BJ (cell line): ENCODE measurements at regions not wholly inside any gene's neighbourhood (a gene's known extent, or its start where the extent isn't known, plus 50 kb on each side); places are given as distances from the start of the nearest gene placed in this dataset.

ENCODE experiments used
- CTCF ChIA-PET: fragments of 350-600 bp; formaldehyde crosslinking; extraction: SDS; loops from one replicate; lab custom pipeline; 2021; ENCODE audit warnings: antibody characterized with exemption, inconsistent platforms; lab: Yijun Ruan, JAX
- POLR2A ChIA-PET: fragments of 300-600 bp; sonication (Branson Sonifier 250); formaldehyde crosslinking; extraction: SDS; loops from one replicate; lab custom pipeline; 2021; ENCODE audit warnings: antibody characterized with exemption; lab: Charles Lee
- DNase-seq: peaks from one replicate; pipeline ENCODE4 v3.0.0-alpha.2; 2011; ENCODE audit warnings: low read depth
- H3K27me3 ChIP-seq: 2 replicates; pipeline ENCODE4 v1.6.0; 2011; ENCODE audit warnings: low read length; ENCODE audit not compliant: control insufficient read depth, insufficient read depth
- H3K36me3 ChIP-seq: 2 replicates; pipeline ENCODE4 v1.5.1; 2011; ENCODE audit warnings: low read length; ENCODE audit not compliant: control insufficient read depth, insufficient read depth
- H3K4me3 ChIP-seq: 2 replicates; pipeline ENCODE4 v1.5.1; 2011; ENCODE audit warnings: low read depth, mild to moderate bottlenecking, control low read depth, low read length
- TF ChIP-seq, protein P1 (sequence below): IDR thresholded peaks from 2 replicates; pipeline ENCODE4 v1.5.1; 2011; ENCODE audit warnings: low read depth, mild to moderate bottlenecking, control low read depth, inconsistent platforms, low read length, moderate library complexity; ENCODE audit not compliant: insufficient read depth

DNA sequence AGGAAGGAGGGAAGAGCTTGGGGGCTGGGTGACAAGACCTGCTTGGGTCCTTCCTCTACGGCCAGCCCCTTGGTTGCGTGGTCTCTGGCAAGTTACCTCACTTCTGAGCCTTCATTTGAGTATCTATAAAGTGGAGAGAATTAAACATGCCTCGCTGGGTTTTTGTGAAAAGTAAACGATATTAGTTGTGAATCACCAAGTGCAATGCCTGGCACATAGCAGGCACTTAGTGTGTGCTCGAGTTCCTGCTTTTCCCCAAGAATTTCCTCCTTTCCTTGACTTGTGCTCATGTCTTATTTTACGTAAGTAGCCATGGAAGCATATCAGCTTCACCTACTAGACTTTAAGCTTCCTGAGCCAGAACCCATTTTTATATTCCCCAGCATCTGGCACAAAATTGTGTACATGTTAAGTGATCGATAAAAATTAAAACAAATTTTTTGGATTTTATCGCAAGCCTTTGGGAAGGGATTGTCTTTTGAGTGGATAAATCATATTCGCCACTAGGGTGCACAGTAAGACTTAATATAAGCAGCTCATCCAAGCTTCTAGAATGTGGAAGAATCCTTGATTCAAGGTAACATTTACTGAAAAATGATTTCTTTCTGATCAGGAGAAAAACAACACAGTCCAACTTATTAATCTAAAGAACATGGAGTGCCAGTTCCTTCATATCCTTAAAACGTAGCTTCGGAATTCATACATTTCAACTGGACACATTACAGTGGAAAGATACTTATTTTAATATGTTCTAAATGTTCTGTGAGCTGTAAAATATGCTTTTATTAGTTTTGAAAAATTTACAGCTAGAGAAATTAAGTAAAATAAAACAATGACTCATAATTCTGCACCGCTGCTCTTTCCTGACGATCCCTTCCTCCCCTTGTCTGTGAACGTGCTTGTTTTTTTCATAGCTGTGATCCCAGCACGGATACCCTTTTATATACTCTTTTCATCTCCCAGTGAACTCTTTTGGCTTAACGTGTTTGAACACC is 62.0 kb downstream of the SLC25A47 start:
- ChIA-PET POLR2A (interaction anchor here (0.6 kb wide), 1 partner anchor 261 kb away, joined by 3 read pairs; no protein-coding TSS in a partner anchor), CTCF (interaction anchor here (0.6 to 10.1 kb wide), 45 partner anchors 7 to 1283 kb away, joined by 3 to 123 read pairs (median 4); partner anchors contain the start of gene WDR25)
- DNase-seq, result no peak
- Histone ChIP-seq H3K36me3 (peaks cover 5% of the 10 kb centered on the region), H3K4me3 (no peak overlapping the region), H3K27me3 (no peaks in the 10 kb centered on the region)
- TF ChIP-seq, protein P1, sequence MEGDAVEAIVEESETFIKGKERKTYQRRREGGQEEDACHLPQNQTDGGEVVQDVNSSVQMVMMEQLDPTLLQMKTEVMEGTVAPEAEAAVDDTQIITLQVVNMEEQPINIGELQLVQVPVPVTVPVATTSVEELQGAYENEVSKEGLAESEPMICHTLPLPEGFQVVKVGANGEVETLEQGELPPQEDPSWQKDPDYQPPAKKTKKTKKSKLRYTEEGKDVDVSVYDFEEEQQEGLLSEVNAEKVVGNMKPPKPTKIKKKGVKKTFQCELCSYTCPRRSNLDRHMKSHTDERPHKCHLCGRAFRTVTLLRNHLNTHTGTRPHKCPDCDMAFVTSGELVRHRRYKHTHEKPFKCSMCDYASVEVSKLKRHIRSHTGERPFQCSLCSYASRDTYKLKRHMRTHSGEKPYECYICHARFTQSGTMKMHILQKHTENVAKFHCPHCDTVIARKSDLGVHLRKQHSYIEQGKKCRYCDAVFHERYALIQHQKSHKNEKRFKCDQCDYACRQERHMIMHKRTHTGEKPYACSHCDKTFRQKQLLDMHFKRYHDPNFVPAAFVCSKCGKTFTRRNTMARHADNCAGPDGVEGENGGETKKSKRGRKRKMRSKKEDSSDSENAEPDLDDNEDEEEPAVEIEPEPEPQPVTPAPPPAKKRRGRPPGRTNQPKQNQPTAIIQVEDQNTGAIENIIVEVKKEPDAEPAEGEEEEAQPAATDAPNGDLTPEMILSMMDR, result peak; percentile 50

DNA sequence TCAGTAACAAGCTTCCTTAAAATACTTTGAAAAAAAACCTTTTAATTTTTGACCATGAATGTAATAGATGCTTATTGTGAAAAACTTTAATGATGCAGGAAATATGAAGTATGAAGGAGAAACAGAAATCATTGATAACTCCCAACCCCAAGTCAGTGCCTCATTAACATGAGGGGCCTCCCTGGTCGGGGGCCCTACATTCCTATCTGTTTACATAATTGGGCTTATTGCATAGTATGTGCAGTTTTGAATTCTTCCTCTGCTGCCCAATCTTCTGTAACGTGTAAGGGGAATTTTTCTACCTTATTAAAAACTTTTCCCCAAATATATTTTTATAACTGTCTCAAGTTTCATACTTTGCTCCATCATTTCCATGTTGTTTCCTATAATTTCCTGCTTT is 63.0 kb downstream of the SLC25A47 start:
- Histone ChIP-seq H3K36me3 (peaks cover 5% of the 10 kb centered on the region), H3K4me3 (no peak overlapping the region), H3K27me3 (no peaks in the 10 kb centered on the region)
- POLR2A ChIA-PET, result no interaction called here
- CTCF ChIA-PET, result interaction anchor here (0.8 to 10.1 kb wide), 15 partner anchors 8 to 1279 kb away, joined by 3 to 123 read pairs (median 9); no protein-coding TSS in a partner anchor
- no peak for DNase-seq
- TF ChIP-seq, protein P1, result no peak

DNA sequence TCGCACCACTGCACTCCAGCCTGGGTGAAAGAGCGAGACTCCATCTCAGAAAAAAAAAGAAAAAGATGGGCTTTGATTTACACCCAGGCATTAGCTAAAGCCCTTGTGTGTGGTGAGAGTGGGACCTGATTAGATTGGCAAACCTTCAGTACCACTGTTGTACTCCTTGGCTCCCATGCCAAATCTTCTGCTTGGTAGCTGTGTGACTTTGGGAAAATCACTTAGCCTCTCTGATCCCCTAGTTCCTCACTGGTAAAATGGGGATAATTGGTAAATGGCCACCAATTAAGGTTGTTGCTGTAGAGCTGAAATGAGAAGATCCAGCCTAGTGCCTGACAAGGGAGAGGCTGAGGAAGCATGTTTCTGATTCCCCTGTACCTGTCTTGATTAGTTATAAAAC is 63.7 kb downstream of the SLC25A47 start:
- ChIA-PET POLR2A (no interaction called here), CTCF (interaction anchor here (0.6 to 10.1 kb wide), 7 partner anchors 13 to 1410 kb away, joined by 3 to 123 read pairs (median 8); no protein-coding TSS in a partner anchor)
- Histone ChIP-seq H3K27me3 (no peaks in the 10 kb centered on the region), H3K36me3 (peaks cover 5% of the 10 kb centered on the region), H3K4me3 (no peak overlapping the region)
- DNase-seq, result no peak
- TF ChIP-seq, protein P1, result no peak

DNA sequence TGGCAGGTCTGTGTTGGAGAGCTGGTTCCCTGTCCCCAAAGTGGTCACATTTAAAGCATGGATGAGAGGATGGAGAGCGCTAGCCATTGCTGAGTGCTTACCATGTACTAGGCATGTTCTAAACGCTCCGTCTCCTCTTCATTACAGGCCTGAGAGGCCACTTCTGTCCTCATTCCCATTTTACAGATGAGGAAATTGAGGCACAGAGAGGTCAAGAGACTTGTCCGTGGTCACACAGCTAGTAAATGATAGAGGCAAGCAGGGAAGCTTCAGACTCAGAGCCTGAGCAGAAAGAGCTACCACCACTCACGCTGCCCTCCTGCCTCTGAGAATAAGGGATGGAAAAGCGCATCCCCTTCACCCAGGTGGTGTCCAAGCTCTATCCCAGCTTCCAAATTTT is 64.3 kb downstream of the SLC25A47 start:
- ChIA-PET CTCF (interaction anchor here (0.6 to 10.1 kb wide), 4 partner anchors 258 to 1241 kb away, joined by 3 to 123 read pairs (median 58); no protein-coding TSS in a partner anchor), POLR2A (no interaction called here)
- peaks cover 3% of the 10 kb centered on the region for H3K36me3 ChIP-seq
- no peak for DNase-seq
- no peak overlapping the region for H3K4me3 ChIP-seq
- H3K27me3 ChIP-seq, result no peaks in the 10 kb centered on the region
- TF ChIP-seq, protein P1, result no peak
